Astrocyte of the spinal cord (primary cell): ENCODE measurements at regions not wholly inside any gene's neighbourhood (a gene's known extent, or its start where the extent isn't known, plus 50 kb on each side); places are given as distances from the start of the nearest gene placed in this dataset.

Source experiments
- DNase-seq: peaks from one replicate; pipeline ENCODE4 v3.0.0; 2011; ENCODE audit warnings: low read depth, low spot score
- H3K4me3 ChIP-seq: 2 replicates; pipeline ENCODE4 v1.5.1; 2011; ENCODE audit warnings: low read depth, mild to moderate bottlenecking, low read length, moderate library complexity
- CTCF ChIP-seq: IDR thresholded peaks from 2 replicates; pipeline ENCODE4 v1.5.1; 2012; ENCODE audit warnings: low read depth, mild to moderate bottlenecking, low read length, inconsistent platforms
- in situ Hi-C: cut with HindIII; loops from 2 replicates; pipeline ENCODE4 v1.10.0; 2017; ENCODE audit warnings: low sequenced_read_pairs

GRCh38 chr5:88660947-88661805 is 221.8 kb downstream of the MEF2C start:
- TF ChIP-seq CTCF = no peak
- peak; percentile 97 for DNase-seq
- in situ Hi-C loops = loop anchor here (10.0 kb wide), 1 partner anchor 876 kb away; no protein-coding TSS in a partner anchor
- H3K4me3 ChIP-seq = peak overlapping the region; percentile 46

GRCh38 chr5:88660264-88660946 is 222.6 kb downstream of the MEF2C start:
- no peak for TF ChIP-seq CTCF
- peak; percentile 89 for DNase-seq
- H3K4me3 ChIP-seq = peak overlapping the region; percentile 46
- in situ Hi-C loops = loop anchor here (10.0 kb wide), 1 partner anchor 876 kb away; no protein-coding TSS in a partner anchor

GRCh38 chr5:88659529-88660263 is 223.3 kb downstream of the MEF2C start:
- H3K4me3 ChIP-seq = peak overlapping the region; percentile 27
- peak; percentile 66 for DNase-seq
- TF ChIP-seq CTCF = no peak
- in situ Hi-C loops = loop anchor here (10.0 kb wide), 1 partner anchor 875 kb away; no protein-coding TSS in a partner anchor

GRCh38 chr5:88658886-88659285 is 224.1 kb downstream of the MEF2C start:
- no peak overlapping the region for H3K4me3 ChIP-seq
- TF ChIP-seq CTCF = no peak
- peak; percentile 22 for DNase-seq
- in situ Hi-C loops = no loop called here

GRCh38 chr5:88657906-88658775 is 224.8 kb downstream of the MEF2C start:
- no peak overlapping the region for H3K4me3 ChIP-seq
- in situ Hi-C loops = no loop called here
- no peak for TF ChIP-seq CTCF
- DNase-seq = peak; percentile 19
